Astrocyte of the cerebellum (primary cell): ENCODE measurements at regions not wholly inside any gene's neighbourhood (a gene's known extent, or its start where the extent isn't known, plus 50 kb on each side); places are given as distances from the start of the nearest gene placed in this dataset.

ENCODE experiments used
- DNase-seq: peaks from one replicate; pipeline ENCODE4 v3.0.0-alpha.2; 2011; ENCODE audit warnings: low read depth
- H3K4me3 ChIP-seq: 2 replicates; pipeline ENCODE4 v1.5.1; 2011; ENCODE audit warnings: mild to moderate bottlenecking, low read depth, low read length, moderate library complexity
- CTCF ChIP-seq: IDR thresholded peaks from 2 replicates; pipeline ENCODE4 v1.5.1; 2012; ENCODE audit warnings: low read length, low read depth, moderate library complexity, mild to moderate bottlenecking; ENCODE audit errors: missing control alignments
- in situ Hi-C: cut with HindIII; loops from 2 replicates; pipeline ENCODE4 v1.10.0; 2017; ENCODE audit warnings: low sequenced_read_pairs

GRCh38 chr5:31047621-31048020 is 145.9 kb upstream of the CDH6 start:
- TF ChIP-seq CTCF: no peak
- DNase-seq: no peak
- H3K4me3 ChIP-seq: no peak overlapping the region
- in situ Hi-C loops: no loop called here

DNA sequence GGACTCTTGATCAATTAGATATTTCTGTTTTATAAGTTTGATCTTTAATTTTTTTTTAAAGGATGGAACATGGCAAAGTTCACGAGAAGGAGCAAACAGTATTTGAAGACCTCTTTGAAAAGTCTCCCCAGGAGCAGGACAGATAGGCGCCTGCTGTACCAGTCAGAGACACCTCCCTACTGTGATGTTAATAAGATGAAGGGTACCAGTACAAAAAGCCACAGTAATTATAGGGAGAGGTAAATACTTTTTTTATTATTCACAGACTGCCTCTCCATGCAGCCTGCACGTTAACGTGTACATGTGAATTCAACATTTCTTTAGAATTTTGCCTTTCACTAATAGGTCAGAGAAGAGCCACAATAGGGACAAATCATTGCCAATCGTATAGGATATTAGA is 146.5 kb upstream of the CDH6 start:
- no peak overlapping the region for H3K4me3 ChIP-seq
- TF ChIP-seq CTCF: no peak
- no peak for DNase-seq
- in situ Hi-C loops: no loop called here

- H3K4me3 ChIP-seq: no peak overlapping the region
- no peak for TF ChIP-seq CTCF
- DNase-seq: peak; percentile 47
- in situ Hi-C loops: no loop called here
Observed at GRCh38 chr5:31036411-31036810, 157.1 kb upstream of the CDH6 start.

DNA sequence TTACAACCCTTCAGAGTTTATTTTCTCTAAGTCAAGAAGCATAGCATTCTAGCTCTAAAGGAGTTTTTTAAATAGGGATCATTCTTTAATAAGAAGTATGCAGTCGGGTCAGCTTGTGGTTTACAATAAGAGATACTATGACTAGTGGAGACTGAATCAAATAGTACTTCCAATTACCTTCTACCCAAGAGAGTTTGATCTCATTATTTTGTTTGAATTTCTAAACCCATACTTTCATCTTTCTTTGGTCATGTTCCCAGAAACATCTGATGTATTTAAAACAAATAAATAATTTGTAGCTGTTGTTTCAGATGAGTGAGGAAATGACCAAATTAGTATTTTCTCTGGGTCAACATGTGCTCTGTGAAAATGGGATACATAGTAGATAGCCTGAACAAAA is 160.2 kb upstream of the CDH6 start:
- H3K4me3 ChIP-seq: no peak overlapping the region
- TF ChIP-seq CTCF: no peak
- in situ Hi-C loops: no loop called here
- no peak for DNase-seq

- no peak for DNase-seq
- no peak overlapping the region for H3K4me3 ChIP-seq
- TF ChIP-seq CTCF: no peak
- in situ Hi-C loops: no loop called here
Observed at GRCh38 chr5:31029925-31030324, 163.6 kb upstream of the CDH6 start.

DNA sequence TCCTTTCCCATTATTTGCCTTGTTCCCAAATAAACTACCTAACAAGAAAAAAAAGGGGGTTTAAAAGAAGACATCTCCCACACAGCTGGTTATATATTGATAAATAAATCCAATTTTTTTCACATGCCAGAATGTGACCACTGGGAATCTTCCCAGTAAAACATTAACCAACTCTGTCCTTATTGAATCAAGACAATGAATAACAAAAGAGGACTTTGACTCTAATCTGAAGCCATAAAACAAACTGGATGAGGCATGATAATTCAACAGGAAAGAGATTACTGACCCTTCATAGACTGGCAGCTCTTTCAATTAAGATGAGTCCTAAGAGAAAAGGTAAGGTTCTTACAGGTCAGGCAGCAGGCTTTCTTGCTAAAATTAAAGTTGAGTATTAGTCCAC is 165.8 kb upstream of the CDH6 start:
- in situ Hi-C loops: no loop called here
- no peak for TF ChIP-seq CTCF
- no peak for DNase-seq
- H3K4me3 ChIP-seq: no peak overlapping the region

DNA sequence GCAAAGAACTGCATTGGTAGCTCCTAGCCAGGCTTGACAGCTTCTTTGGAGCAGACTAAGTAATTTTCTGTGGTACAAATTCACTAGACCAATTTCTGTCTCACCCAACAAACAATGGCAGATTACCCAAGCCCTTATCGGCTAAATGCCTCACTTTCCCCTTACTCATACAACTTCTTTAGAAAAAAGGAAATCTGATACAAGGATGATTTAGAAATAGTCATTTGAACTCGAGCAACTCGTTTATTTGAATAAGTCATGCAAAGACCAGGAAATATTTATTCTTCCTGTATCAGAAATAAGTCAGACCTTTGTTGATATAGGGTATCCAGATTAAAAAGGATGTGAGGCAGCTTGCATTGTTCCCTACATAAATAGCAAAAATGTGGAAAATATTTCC is 170.4 kb upstream of the CDH6 start:
- in situ Hi-C loops: no loop called here
- no peak for DNase-seq
- H3K4me3 ChIP-seq: no peak overlapping the region
- no peak for TF ChIP-seq CTCF
